Caco-2 (cell line): ENCODE measurements at regions not wholly inside any gene's neighbourhood (a gene's known extent, or its start where the extent isn't known, plus 50 kb on each side); places are given as distances from the start of the nearest gene placed in this dataset.

Source experiments
- BruUV-seq: library from RNA; stranded (reverse); fragments of 400-500 nt; replicated peaks from 2 replicates; lab custom pipeline; 2021; lab: Mats Ljungman, UMichigan
- CTCF ChIA-PET: fragments of 300-600 bp; sonication (Branson Sonifier 250); formaldehyde crosslinking; loops from one replicate; lab custom pipeline; 2022; ENCODE audit warnings: antibody characterized with exemption; lab: Charles Lee
- POLR2A ChIA-PET: fragments of 300-600 bp; sonication (Branson Sonifier 250); formaldehyde crosslinking; loops from one replicate; lab custom pipeline; 2022; ENCODE audit warnings: antibody characterized with exemption; lab: Charles Lee
- DNase-seq, 2 experiments: peaks; one replicate each; pipeline versions ENCODE4 v3.0.0 to v3.0.0-alpha.2; 2020 to 2022
- H3K27me3 ChIP-seq: replicated peaks from 2 replicates; pipeline ENCODE4 v1.6.0; 2011; ENCODE audit warnings: low read length; ENCODE audit not compliant: control insufficient read depth, insufficient read depth
- H3K36me3 ChIP-seq: 2 replicates; pipeline ENCODE4 v1.5.1; 2011; ENCODE audit warnings: low read length; ENCODE audit not compliant: control insufficient read depth, insufficient read depth
- H3K4me1 ChIP-seq: fragments of 250-450 bp; sonication (Bioruptor Pico); 2 replicates; pipeline ENCODE4 v1.5.1; 2020; ENCODE audit warnings: mild to moderate bottlenecking
- H3K4me3 ChIP-seq: 2 replicates; pipeline ENCODE4 v1.5.1; 2011; ENCODE audit warnings: low read depth, mild to moderate bottlenecking, control low read depth, low read length
- H3K9me3 ChIP-seq: fragments of 250-450 bp; sonication (Bioruptor Pico); 2 replicates; pipeline ENCODE4 v1.5.1; 2020; ENCODE audit warnings: mild to moderate bottlenecking, moderate library complexity
- H3K27ac Mint-ChIP-seq: one replicate; pipeline ENCODE4 v1.8.0; 2022; ENCODE audit warnings: mixed read lengths; ENCODE audit not compliant: unreplicated experiment
- H3K27me3 Mint-ChIP-seq: one replicate; pipeline ENCODE4 v1.8.0; 2022; ENCODE audit warnings: mixed read lengths; ENCODE audit not compliant: insufficient read depth, unreplicated experiment
- H3K36me3 Mint-ChIP-seq: one replicate; pipeline ENCODE4 v1.8.0; 2022; ENCODE audit warnings: mild to moderate bottlenecking, mixed read lengths; ENCODE audit not compliant: insufficient read depth, unreplicated experiment
- H3K4me1 Mint-ChIP-seq: one replicate; pipeline ENCODE4 v1.8.0; 2022; ENCODE audit warnings: low read depth, mixed read lengths; ENCODE audit not compliant: unreplicated experiment
- H3K4me3 Mint-ChIP-seq: one replicate; pipeline ENCODE4 v1.8.0; 2022; ENCODE audit warnings: mild to moderate bottlenecking, moderate library complexity, mixed read lengths; ENCODE audit not compliant: unreplicated experiment
- H3K9me3 Mint-ChIP-seq: one replicate; pipeline ENCODE4 v1.8.0; 2022; ENCODE audit warnings: mixed read lengths; ENCODE audit not compliant: unreplicated experiment
- intact Hi-C: fragments of 100-400 bp; cut with micrococcal nuclease; formaldehyde crosslinking; loops from one replicate; pipeline ENCODE4 v1.10.0; 2022; ENCODE audit not compliant: unreplicated experiment
- TF ChIP-seq, protein P1 (sequence below), 2 experiments: fragments of 200-600 bp in 1 of 2; IDR thresholded peaks; 1 replicate in 1 of 2; 2 replicates in 1 of 2; pipeline versions ENCODE4 v1.5.1 to v1.8.0; 2011 to 2022; ENCODE audit warnings: antibody characterized with exemption in 1 of 2, control low read depth in 1 of 2, inconsistent platforms in 1 of 2, low read depth in 1 of 2, low read length in 1 of 2, mild to moderate bottlenecking in 1 of 2, moderate library complexity in 1 of 2; ENCODE audit not compliant: insufficient read depth in 1 of 2, severe bottlenecking in 1 of 2, unreplicated experiment in 1 of 2

DNA sequence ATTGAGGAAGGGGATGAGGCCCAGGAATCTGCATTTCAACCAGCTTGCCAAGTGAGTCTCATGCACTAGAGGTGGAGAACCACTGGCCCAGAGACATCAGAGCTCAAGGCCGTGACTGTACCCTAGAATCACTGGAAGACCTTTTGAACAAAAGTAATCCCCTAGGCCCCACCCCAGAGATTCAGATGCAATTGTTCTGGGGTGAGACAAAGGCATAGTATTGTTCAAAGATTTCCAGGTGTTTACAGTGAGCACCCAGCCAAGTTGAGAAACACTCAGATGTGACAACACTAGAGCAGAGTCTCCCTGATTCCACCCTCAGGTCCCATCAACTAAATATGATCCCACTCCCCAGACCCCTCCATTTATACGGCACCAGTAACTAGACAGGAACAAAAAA, 290.3 kb upstream of the TLE3 start:
- Histone ChIP-seq H3K27me3 (no peaks in the 10 kb centered on the region), H3K9me3 (no peaks in the 10 kb centered on the region), H3K4me3 (no peak overlapping the region), H3K4me1 (no peaks in the 10 kb centered on the region), H3K36me3 (no peaks in the 10 kb centered on the region)
- no peak overlapping the region for H3K27ac Mint-ChIP-seq
- no peaks in the 10 kb centered on the region for H3K36me3 Mint-ChIP-seq
- DNase-seq = no peak
- POLR2A ChIA-PET = no interaction called here
- no peaks in the 10 kb centered on the region for H3K4me1 Mint-ChIP-seq
- H3K4me3 Mint-ChIP-seq = no peak overlapping the region
- no TSS peak for BruUV-seq
- TF ChIP-seq, protein P1, sequence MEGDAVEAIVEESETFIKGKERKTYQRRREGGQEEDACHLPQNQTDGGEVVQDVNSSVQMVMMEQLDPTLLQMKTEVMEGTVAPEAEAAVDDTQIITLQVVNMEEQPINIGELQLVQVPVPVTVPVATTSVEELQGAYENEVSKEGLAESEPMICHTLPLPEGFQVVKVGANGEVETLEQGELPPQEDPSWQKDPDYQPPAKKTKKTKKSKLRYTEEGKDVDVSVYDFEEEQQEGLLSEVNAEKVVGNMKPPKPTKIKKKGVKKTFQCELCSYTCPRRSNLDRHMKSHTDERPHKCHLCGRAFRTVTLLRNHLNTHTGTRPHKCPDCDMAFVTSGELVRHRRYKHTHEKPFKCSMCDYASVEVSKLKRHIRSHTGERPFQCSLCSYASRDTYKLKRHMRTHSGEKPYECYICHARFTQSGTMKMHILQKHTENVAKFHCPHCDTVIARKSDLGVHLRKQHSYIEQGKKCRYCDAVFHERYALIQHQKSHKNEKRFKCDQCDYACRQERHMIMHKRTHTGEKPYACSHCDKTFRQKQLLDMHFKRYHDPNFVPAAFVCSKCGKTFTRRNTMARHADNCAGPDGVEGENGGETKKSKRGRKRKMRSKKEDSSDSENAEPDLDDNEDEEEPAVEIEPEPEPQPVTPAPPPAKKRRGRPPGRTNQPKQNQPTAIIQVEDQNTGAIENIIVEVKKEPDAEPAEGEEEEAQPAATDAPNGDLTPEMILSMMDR (IDR thresholded peaks at IDR 0.05; ENCODE audit: insufficient read depth in 1 of 2, low read depth in 1 of 2, low read length in 1 of 2, severe bottlenecking in 1 of 2, unreplicated experiment in 1 of 2) = no peak
- intact Hi-C loops = no loop called here
- CTCF ChIA-PET = interaction anchor here (0.9 kb wide), 1 partner anchor 79 kb away, joined by 5 read pairs; no protein-coding TSS in a partner anchor
- no peaks in the 10 kb centered on the region for H3K27me3 Mint-ChIP-seq
- H3K9me3 Mint-ChIP-seq = no peaks in the 10 kb centered on the region

DNA sequence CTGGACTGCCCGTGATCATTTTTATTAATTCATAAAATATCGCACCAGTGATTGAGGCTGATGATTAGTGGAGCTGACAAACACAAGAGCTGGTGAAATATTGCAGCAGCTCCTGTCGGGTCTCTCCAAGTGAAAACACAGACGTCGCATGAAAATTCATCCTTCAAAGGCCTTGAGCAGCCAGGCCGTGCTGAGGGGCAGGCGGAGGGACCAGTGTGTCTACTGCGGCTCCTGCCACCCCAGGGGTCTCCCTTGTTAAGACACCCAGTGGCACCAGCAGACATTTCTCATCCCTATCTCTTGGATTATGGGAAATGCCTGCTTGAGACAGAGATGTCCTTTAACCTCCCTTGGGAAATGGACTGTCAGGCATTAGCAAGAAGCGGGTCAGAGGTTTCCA, 289.4 kb upstream of the TLE3 start:
- ChIA-PET POLR2A (no interaction called here), CTCF (no interaction called here)
- no peaks in the 10 kb centered on the region for H3K4me1 ChIP-seq
- BruUV-seq = no TSS peak
- TF ChIP-seq, protein P1 (IDR thresholded peaks at IDR 0.05; ENCODE audit: insufficient read depth in 1 of 2, low read depth in 1 of 2, low read length in 1 of 2, severe bottlenecking in 1 of 2, unreplicated experiment in 1 of 2) = no peak
- H3K27me3 Mint-ChIP-seq = no peaks in the 10 kb centered on the region
- no peak for DNase-seq
- H3K27ac Mint-ChIP-seq = no peak overlapping the region
- no peaks in the 10 kb centered on the region for H3K4me1 Mint-ChIP-seq
- H3K36me3 Mint-ChIP-seq = no peaks in the 10 kb centered on the region
- H3K4me3 ChIP-seq = no peak overlapping the region
- no peak overlapping the region for H3K4me3 Mint-ChIP-seq
- H3K27me3 ChIP-seq = no peaks in the 10 kb centered on the region
- H3K36me3 ChIP-seq = no peaks in the 10 kb centered on the region
- intact Hi-C loops = no loop called here
- H3K9me3 ChIP-seq = no peaks in the 10 kb centered on the region; the same call in 1 of the 2 replicates
- H3K9me3 Mint-ChIP-seq = no peaks in the 10 kb centered on the region

DNA sequence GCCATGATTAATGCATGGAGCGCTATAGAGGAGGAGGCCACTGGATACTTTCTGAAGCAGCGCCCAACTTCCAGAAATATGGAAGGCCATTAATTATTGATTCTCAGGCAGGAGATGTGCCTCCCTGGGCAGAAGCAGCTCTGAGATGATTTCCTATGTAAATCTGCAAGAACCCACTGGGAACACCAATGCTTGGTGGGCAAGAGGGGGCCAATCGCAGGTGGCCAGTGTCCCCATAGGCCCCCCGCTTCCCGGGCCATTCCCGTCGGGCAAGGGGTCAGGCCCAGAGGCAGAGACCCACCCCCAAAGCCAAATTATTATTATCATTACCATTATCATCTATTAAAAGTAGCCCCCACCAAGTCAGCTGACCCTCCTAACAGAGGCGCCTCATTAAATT, 288.0 kb upstream of the TLE3 start:
- H3K27ac Mint-ChIP-seq = no peak overlapping the region
- no peak for DNase-seq
- no peak overlapping the region for H3K4me3 Mint-ChIP-seq
- Histone ChIP-seq H3K4me1 (no peaks in the 10 kb centered on the region), H3K9me3 (no peaks in the 10 kb centered on the region; the same call in 1 of the 2 replicates), H3K4me3 (no peak overlapping the region), H3K27me3 (no peaks in the 10 kb centered on the region), H3K36me3 (no peaks in the 10 kb centered on the region)
- H3K9me3 Mint-ChIP-seq = no peaks in the 10 kb centered on the region
- intact Hi-C loops = no loop called here
- ChIA-PET CTCF (interaction anchor here (0.7 kb wide), 1 partner anchor 81 kb away, joined by 3 read pairs; no protein-coding TSS in a partner anchor), POLR2A (no interaction called here)
- BruUV-seq = no TSS peak
- no peaks in the 10 kb centered on the region for H3K4me1 Mint-ChIP-seq
- TF ChIP-seq, protein P1 (IDR thresholded peaks at IDR 0.05; ENCODE audit: insufficient read depth in 1 of 2, low read depth in 1 of 2, low read length in 1 of 2, severe bottlenecking in 1 of 2, unreplicated experiment in 1 of 2) = no peak
- no peaks in the 10 kb centered on the region for H3K27me3 Mint-ChIP-seq
- H3K36me3 Mint-ChIP-seq = no peaks in the 10 kb centered on the region
